Endothelial cell of umbilical vein (primary cell): ENCODE measurements at regions not wholly inside any gene's neighbourhood (a gene's known extent, or its start where the extent isn't known, plus 50 kb on each side); places are given as distances from the start of the nearest gene placed in this dataset.

Experiments used
- BruUV-seq: library from RNA; stranded (reverse); fragments of 400-500 nt; replicated peaks from 2 replicates; lab custom pipeline; 2021; lab: Mats Ljungman, UMichigan
- CTCF ChIA-PET: fragments of 300-600, 350-600 bp; sonication (Branson Sonifier 250); formaldehyde crosslinking; loops from one replicate; lab custom pipeline; 2021; ENCODE audit warnings: antibody characterized with exemption, inconsistent platforms; lab: Charles Lee
- POLR2A ChIA-PET: fragments of 300-600, 350-600 bp; sonication (Branson Sonifier 250); formaldehyde crosslinking; loops from one replicate; lab custom pipeline; 2021; ENCODE audit warnings: antibody characterized with exemption, inconsistent platforms; lab: Charles Lee
- DNase-seq: peaks from one replicate; pipeline ENCODE4 v3.0.0-alpha.2; 2011; ENCODE audit warnings: low read depth, low spot score
- FAIRE-seq: peaks from 2 replicates; lab custom pipeline; 2011; peaks lifted over from hg19 to GRCh38; lab: Jason Lieb, UNC
- H2AFZ ChIP-seq: 2 replicates; pipeline ENCODE4 v1.6.0; 2012; ENCODE audit warnings: low read depth, low read length, control low read depth, inconsistent platforms
- H3K27ac ChIP-seq: 2 replicates; pipeline ENCODE4 v1.5.1; 2011; ENCODE audit warnings: low read depth, mild to moderate bottlenecking, control low read depth, low read length, moderate library complexity; ENCODE audit not compliant: insufficient read depth
- H3K27me3 ChIP-seq, 2 experiments: 2 replicates each; pipeline versions ENCODE4 v1.6.0 to v1.6.1; 2011; ENCODE audit warnings: low read length in 2 of 2, mixed read lengths in 1 of 2; ENCODE audit not compliant: control insufficient read depth in 2 of 2, insufficient read depth in 2 of 2
- H3K36me3 ChIP-seq, 2 experiments: 2 replicates in 1 of 2; 3 replicates in 1 of 2; pipeline ENCODE4 v1.5.1; 2011; ENCODE audit warnings: low read length in 2 of 2, mild to moderate bottlenecking in 1 of 2, moderate library complexity in 1 of 2; ENCODE audit not compliant: control insufficient read depth in 2 of 2, insufficient read depth in 2 of 2; ENCODE audit errors: extremely low read depth in 1 of 2
- H3K4me1 ChIP-seq: 3 replicates; pipeline ENCODE4 v1.5.1; 2011; ENCODE audit warnings: mild to moderate bottlenecking, low read length; ENCODE audit not compliant: control insufficient read depth, insufficient read depth; ENCODE audit errors: extremely low read depth
- H3K4me2 ChIP-seq: 2 replicates; pipeline ENCODE4 v1.6.1; 2011; ENCODE audit warnings: low read length, control low read depth, mixed read lengths; ENCODE audit not compliant: insufficient read depth
- H3K4me3 ChIP-seq, 3 experiments: fragments of 200-600 bp in 1 of 3; sonication (generic), shearing (Covaris generic) in 1 of 3; replicated peaks in 1 of 3; 2 replicates each; pipeline ENCODE4 v1.5.1; 2011 to 2016; ENCODE audit warnings: control low read depth in 3 of 3, low read length in 3 of 3, mild to moderate bottlenecking in 2 of 3, inconsistent platforms in 1 of 3, low read depth in 1 of 3, moderate library complexity in 1 of 3; ENCODE audit not compliant: insufficient read depth in 1 of 3
- H3K79me2 ChIP-seq: 2 replicates; pipeline ENCODE4 v1.6.0; 2012; ENCODE audit warnings: low read length, inconsistent platforms; ENCODE audit not compliant: control insufficient read depth, insufficient read depth
- H3K9ac ChIP-seq: replicated peaks from 2 replicates; pipeline ENCODE3; 2011; ENCODE audit warnings: low read length, control low read depth; ENCODE audit not compliant: insufficient read depth; ENCODE audit errors: extremely low read depth
- H3K9me1 ChIP-seq: replicated peaks from 3 replicates; pipeline ENCODE4 v1.6.0; 2011; ENCODE audit warnings: mild to moderate bottlenecking, low read length; ENCODE audit not compliant: control insufficient read depth, insufficient read depth; ENCODE audit errors: extremely low read depth
- H3K9me3 ChIP-seq: replicated peaks from 2 replicates; pipeline ENCODE4 v1.5.1; 2012; ENCODE audit warnings: low read length, inconsistent platforms; ENCODE audit not compliant: control insufficient read depth, insufficient read depth
- H4K20me1 ChIP-seq: replicated peaks from 2 replicates; pipeline ENCODE3; 2011; ENCODE audit warnings: mild to moderate bottlenecking, low read length; ENCODE audit not compliant: control insufficient read depth, insufficient read depth; ENCODE audit errors: extremely low read depth
- CTCF ChIP-seq, 2 donors: IDR thresholded peaks; 1 replicate in 1 of 2; 2 replicates in 1 of 2; pipeline ENCODE4 v1.5.1; 2011; ENCODE audit warnings: low read length in 2 of 2, mild to moderate bottlenecking in 2 of 2, moderate library complexity in 2 of 2, control low read depth in 1 of 2, inconsistent platforms in 1 of 2, low read depth in 1 of 2; ENCODE audit not compliant: insufficient read depth in 1 of 2; ENCODE audit errors: extremely low read depth in 1 of 2
- EZH2 ChIP-seq: IDR thresholded peaks from 2 replicates; pipeline ENCODE4 v1.6.1; 2012; ENCODE audit warnings: borderline replicate concordance, low read depth, mild to moderate bottlenecking, moderate library complexity, low read length, inconsistent platforms; ENCODE audit not compliant: severe bottlenecking
- FOS ChIP-seq: IDR thresholded peaks from 2 replicates; pipeline ENCODE4 v1.6.1; 2011; ENCODE audit warnings: mild to moderate bottlenecking, low read length, moderate library complexity, borderline replicate concordance; ENCODE audit not compliant: insufficient read depth
- GATA2 ChIP-seq: IDR thresholded peaks from 2 replicates; pipeline ENCODE4 v1.7.0; 2011; ENCODE audit warnings: low read depth, mild to moderate bottlenecking, moderate library complexity, mixed read lengths, low read length; ENCODE audit not compliant: insufficient read length, insufficient read depth
- JUN ChIP-seq: IDR thresholded peaks from 2 replicates; pipeline ENCODE4 v1.6.1; 2011; ENCODE audit warnings: borderline replicate concordance, low read depth; ENCODE audit not compliant: insufficient read length, insufficient read depth
- MYC ChIP-seq: IDR thresholded peaks from one replicate; pipeline ENCODE4 v1.6.1; 2011; ENCODE audit warnings: mild to moderate bottlenecking, low read depth, low read length
- POLR2A ChIP-seq: IDR thresholded peaks from 2 replicates; pipeline ENCODE4 v1.6.1; 2012; ENCODE audit warnings: low read depth, mild to moderate bottlenecking, control low read depth, low read length
- POLR2AphosphoS5 ChIP-seq: IDR thresholded peaks from 2 replicates; pipeline ENCODE4 v1.6.1; 2012; ENCODE audit warnings: low read depth, mild to moderate bottlenecking, control low read depth, low read length, moderate library complexity; ENCODE audit not compliant: insufficient read depth
- dilution Hi-C: fragments of 300-500 bp; cut with MboI; formaldehyde crosslinking; loops from one replicate; pipeline ENCODE4 v1.15.0; 2019; ENCODE audit warnings: low sequenced_read_pairs; ENCODE audit not compliant: extremely low pct_ligation_motif_present
- intact Hi-C: fragments of 100-400 bp; cut with micrococcal nuclease; formaldehyde crosslinking; loops from one replicate; pipeline ENCODE4 v1.10.0; 2022
- TF ChIP-seq, protein P1 (sequence below): IDR thresholded peaks from 2 replicates; pipeline ENCODE4 v1.6.1; 2011; ENCODE audit not compliant: insufficient read depth, insufficient read length

GRCh38 chr4:26176598-26177149 is 144.1 kb upstream of the RBPJ start:
- no peak overlapping the region for H3K4me2 ChIP-seq
- no peaks in the 10 kb centered on the region for H3K4me1 ChIP-seq
- H4K20me1 ChIP-seq, result no peaks in the 10 kb centered on the region
- DNase-seq (no peak), FAIRE-seq (no peak)
- POLR2A ChIA-PET, result no interaction called here
- no peak overlapping the region for H2AFZ ChIP-seq
- BruUV-seq, result no TSS peak
- H3K36me3 ChIP-seq, result no peaks in the 10 kb centered on the region
- dilution Hi-C loops (no loop called here), intact Hi-C loops (no loop called here)
- H3K9ac ChIP-seq, result no peak overlapping the region
- no peak overlapping the region for H3K27ac ChIP-seq
- no peak for TF ChIP-seq CTCF (IDR thresholded peaks at IDR 0.05; ENCODE audit: extremely low read depth in 1 of 2, insufficient read depth in 1 of 2, low read depth in 1 of 2, low read length in 2 of 2)
- TF ChIP-seq EZH2, result no peak
- no peak for TF ChIP-seq JUN
- TF ChIP-seq POLR2AphosphoS5, result no peak
- no peak for TF ChIP-seq FOS
- TF ChIP-seq POLR2A, result no peak
- no peak for TF ChIP-seq GATA2
- no peak for TF ChIP-seq MYC
- TF ChIP-seq, protein P1, sequence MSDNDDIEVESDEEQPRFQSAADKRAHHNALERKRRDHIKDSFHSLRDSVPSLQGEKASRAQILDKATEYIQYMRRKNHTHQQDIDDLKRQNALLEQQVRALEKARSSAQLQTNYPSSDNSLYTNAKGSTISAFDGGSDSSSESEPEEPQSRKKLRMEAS, result no peak
- CTCF ChIA-PET, result no interaction called here
- no peaks in the 10 kb centered on the region for H3K9me3 ChIP-seq
- no peaks in the 10 kb centered on the region for H3K79me2 ChIP-seq
- H3K9me1 ChIP-seq, result no peaks in the 10 kb centered on the region
- peaks cover 0 to 4% of the 10 kb centered on the region in 2 experiments for H3K27me3 ChIP-seq
- no peak overlapping the region for H3K4me3 ChIP-seq
